Neuronal stem cell (in vitro differentiated cells): ENCODE measurements at regions not wholly inside any gene's neighbourhood (a gene's known extent, or its start where the extent isn't known, plus 50 kb on each side); places are given as distances from the start of the nearest gene placed in this dataset.
A peak's percentile ranks its signal among the peaks of the same experiment; 100 is the strongest.
"Not testable (repeated sequence)": the region's sequence is repeated elsewhere in the genome, so short reads cannot be mapped to it uniquely, and the experiment has no call there.

Experiments
- DNase-seq: peaks from one replicate; pipeline ENCODE4 v3.0.0-alpha.2; 2013; ENCODE audit warnings: low spot score
- H2AFZ ChIP-seq: one replicate; pipeline ENCODE4 v1.6.1; 2013; ENCODE audit warnings: mild to moderate bottlenecking, low read length, inconsistent platforms
- H2AK5ac ChIP-seq: 2 replicates; pipeline ENCODE4 v1.6.1; 2013; ENCODE audit warnings: low read depth, mild to moderate bottlenecking, inconsistent platforms, low read length, moderate library complexity, mixed read lengths
- H2BK120ac ChIP-seq: 2 replicates; pipeline ENCODE4 v1.6.1; 2013; ENCODE audit warnings: low read depth, mild to moderate bottlenecking, inconsistent platforms, low read length, moderate library complexity, mixed read lengths
- H2BK12ac ChIP-seq: one replicate; pipeline ENCODE4 v1.6.1; 2013; ENCODE audit warnings: low read length, inconsistent platforms
- H2BK15ac ChIP-seq: 2 replicates; pipeline ENCODE4 v1.6.1; 2013; ENCODE audit warnings: mild to moderate bottlenecking, low read length, inconsistent platforms, mixed read lengths
- H2BK5ac ChIP-seq: one replicate; pipeline ENCODE4 v1.6.1; 2013; ENCODE audit warnings: inconsistent platforms, mild to moderate bottlenecking, low read length, moderate library complexity
- H3K14ac ChIP-seq: one replicate; pipeline ENCODE4 v1.6.1; 2013; ENCODE audit warnings: low read length, inconsistent platforms
- H3K18ac ChIP-seq: 2 replicates; pipeline ENCODE4 v1.6.1; 2013; ENCODE audit warnings: low read length, inconsistent platforms
- H3K23ac ChIP-seq: 2 replicates; pipeline ENCODE4 v1.6.1; 2013; ENCODE audit warnings: low read depth, mild to moderate bottlenecking, mixed read lengths, low read length, inconsistent platforms; ENCODE audit not compliant: poor library complexity
- H3K27ac ChIP-seq: replicated peaks from 3 replicates; pipeline ENCODE4 v1.5.1; 2013; ENCODE audit warnings: low read length, inconsistent platforms
- H3K27me3 ChIP-seq, 3 experiments: 2 replicates each; pipeline ENCODE4 v1.6.1; 2013; ENCODE audit warnings: low read length in 3 of 3, mild to moderate bottlenecking in 2 of 3, inconsistent platforms in 1 of 3, low read depth in 1 of 3, mixed read lengths in 1 of 3, moderate library complexity in 1 of 3; ENCODE audit not compliant: control insufficient read depth in 3 of 3, insufficient read depth in 3 of 3
- H3K36me3 ChIP-seq, 2 donors: replicated peaks in 1 of 2; 2 replicates each; pipeline ENCODE4 v1.6.1; 2013; ENCODE audit warnings: low read length in 2 of 2; ENCODE audit not compliant: control insufficient read depth in 2 of 2, insufficient read depth in 2 of 2
- H3K4ac ChIP-seq: 2 replicates; pipeline ENCODE4 v1.6.1; 2013; ENCODE audit warnings: inconsistent platforms, mild to moderate bottlenecking, low read length, moderate library complexity
- H3K4me1 ChIP-seq, 2 donors: 1 replicate in 1 of 2; 2 replicates in 1 of 2; pipeline ENCODE4 v1.6.1; 2013; ENCODE audit warnings: low read length in 2 of 2, low read depth in 1 of 2; ENCODE audit not compliant: control insufficient read depth in 2 of 2, insufficient read depth in 1 of 2
- H3K4me2 ChIP-seq: one replicate; pipeline ENCODE4 v1.6.1; 2013; ENCODE audit warnings: mild to moderate bottlenecking, low read length, inconsistent platforms; ENCODE audit not compliant: insufficient read depth, poor library complexity, severe bottlenecking
- H3K4me3 ChIP-seq, 2 donors: 2 replicates each; pipeline ENCODE4 v1.5.1; 2013; ENCODE audit warnings: low read length in 2 of 2, mild to moderate bottlenecking in 2 of 2, inconsistent platforms in 1 of 2, moderate library complexity in 1 of 2
- H3K79me1 ChIP-seq: one replicate; pipeline ENCODE4 v1.6.1; 2013; ENCODE audit warnings: low read depth, mild to moderate bottlenecking, inconsistent platforms, low read length, moderate library complexity
- H3K9ac ChIP-seq: one replicate; pipeline ENCODE4 v1.6.1; 2013; ENCODE audit warnings: mild to moderate bottlenecking, low read depth, low read length, inconsistent platforms; ENCODE audit not compliant: poor library complexity
- H3K9me3 ChIP-seq, 2 donors: replicated peaks in 1 of 2; 2 replicates each; pipeline versions ENCODE3 to v1.6.1; 2013; ENCODE audit warnings: low read length in 2 of 2, mild to moderate bottlenecking in 2 of 2, inconsistent platforms in 1 of 2, low read depth in 1 of 2, mixed read lengths in 1 of 2, moderate library complexity in 1 of 2; ENCODE audit not compliant: control insufficient read depth in 2 of 2, insufficient read depth in 1 of 2
- H4K8ac ChIP-seq: one replicate; pipeline ENCODE4 v1.6.1; 2013; ENCODE audit warnings: low read depth, mild to moderate bottlenecking, inconsistent platforms, low read length, moderate library complexity
- H4K91ac ChIP-seq: one replicate; pipeline ENCODE4 v1.6.1; 2013; ENCODE audit warnings: low read length, low read depth, mild to moderate bottlenecking, inconsistent platforms; ENCODE audit not compliant: poor library complexity
- WGBS, 2 donors: extraction: QIAGEN DNeasy Blood & Tissue Kit; methylation state at CpG; one replicate each; pipeline ENCODE4 v1.1.7; 2013; ENCODE audit warnings: missing lambda C conversion rate in 2 of 2, mixed read lengths in 1 of 2; ENCODE audit not compliant: insufficient read length in 2 of 2, insufficient replicate concordance in 1 of 2; ENCODE audit errors: extremely low coverage in 2 of 2; 5-methylcytosine and 5-hydroxymethylcytosine counted together

GRCh38 chr1:228796945-228797344 lies 61.7 kb downstream of the RHOU start:
- H4K91ac ChIP-seq, H3K27me3 ChIP-seq, H3K4ac ChIP-seq, H3K18ac ChIP-seq, H2BK120ac ChIP-seq, H3K14ac ChIP-seq, H2BK15ac ChIP-seq, H3K4me1 ChIP-seq, H3K9me3 ChIP-seq, H2AK5ac ChIP-seq, H3K4me2 ChIP-seq, H2BK5ac ChIP-seq, H4K8ac ChIP-seq, H3K23ac ChIP-seq, DNase-seq, H3K36me3 ChIP-seq, H2BK12ac ChIP-seq, H3K79me1 ChIP-seq, H3K4me3 ChIP-seq, H3K9ac ChIP-seq, H3K27ac ChIP-seq, H2AFZ ChIP-seq: not testable (repeated sequence)
- WGBS, 2 donors, result no CpG with 5 or more reads among the region's 7 CpGs

GRCh38 chr1:228798035-228798434 lies 62.8 kb downstream of the RHOU start:
- no CpG with 5 or more reads among the region's 2 CpGs for WGBS, 2 donors

GRCh38 chr1:228798548-228798947 lies 63.3 kb downstream of the RHOU start:
- Histone ChIP-seq H2BK5ac (no peak overlapping the region), H2BK12ac (no peak overlapping the region)
- WGBS, 2 donors, result 100% methylated on average over 1 of the region's 5 CpGs; no CpG with 5 or more reads in 1 of the 2 donors

More at GRCh38 chr1:228798035-228798434, 62.8 kb downstream of the RHOU start:
- H3K9ac ChIP-seq, result no peak overlapping the region
- no peak overlapping the region for H4K91ac ChIP-seq
- no peak overlapping the region for H3K23ac ChIP-seq
- H3K9me3 ChIP-seq, result no peaks in the 10 kb centered on the region
- peaks cover 0 to 9% of the 10 kb centered on the region in 2 donors for H3K4me1 ChIP-seq
- H2AK5ac ChIP-seq, result no peak overlapping the region
- H3K18ac ChIP-seq, result peak overlapping the region; percentile 74
- no peak overlapping the region for H4K8ac ChIP-seq
- no peak overlapping the region for H2BK15ac ChIP-seq
- H3K4me3 ChIP-seq, result no peak overlapping the region
- no peak overlapping the region for H2AFZ ChIP-seq
- no peak overlapping the region for H3K4ac ChIP-seq
- H3K4me2 ChIP-seq, result no peak overlapping the region
- no peaks in the 10 kb centered on the region for H3K36me3 ChIP-seq
- H3K27me3 ChIP-seq, result no peaks in the 10 kb centered on the region
- no peak overlapping the region for H3K27ac ChIP-seq
- no peak overlapping the region for H3K14ac ChIP-seq
- H2BK12ac ChIP-seq, result no peak overlapping the region
- H2BK120ac ChIP-seq, result no peak overlapping the region
- no peaks in the 10 kb centered on the region for H3K79me1 ChIP-seq
- no peak for DNase-seq
- no peak overlapping the region for H2BK5ac ChIP-seq

GRCh38 chr1:228799924-228800323 lies 64.6 kb downstream of the RHOU start:
- Histone ChIP-seq H3K27me3 (no peaks in the 10 kb centered on the region), H3K9ac (no peak overlapping the region), H2AFZ (no peak overlapping the region), H3K4me2 (no peak overlapping the region), H2BK5ac (no peak overlapping the region), H2AK5ac (no peak overlapping the region), H3K36me3 (no peaks in the 10 kb centered on the region), H4K8ac (no peak overlapping the region), H3K9me3 (no peaks in the 10 kb centered on the region), H3K14ac (no peak overlapping the region), H3K18ac (no peak overlapping the region), H4K91ac (no peak overlapping the region), H2BK15ac (no peak overlapping the region), H2BK12ac (no peak overlapping the region), H2BK120ac (no peak overlapping the region), H3K79me1 (no peaks in the 10 kb centered on the region), H3K4me3 (no peak overlapping the region), H3K4ac (no peak overlapping the region), H3K27ac (no peak overlapping the region), H3K4me1 (peaks cover 0 to 9% of the 10 kb centered on the region in 2 donors), H3K23ac (no peak overlapping the region)
- DNase-seq, result no peak
- no CpG with 5 or more reads among the region's 3 CpGs for whole genome bisulfite sequencing, 2 donors

More at GRCh38 chr1:228798548-228798947, 63.3 kb downstream of the RHOU start:
- Histone ChIP-seq H3K9me3 (no peaks in the 10 kb centered on the region), H3K4ac (no peak overlapping the region), H3K4me2 (no peak overlapping the region), H4K8ac (no peak overlapping the region), H3K18ac (peak overlapping the region; percentile 85), H2BK120ac (no peak overlapping the region), H3K36me3 (no peaks in the 10 kb centered on the region), H3K27ac (no peak overlapping the region), H3K14ac (no peak overlapping the region), H4K91ac (no peak overlapping the region), H3K23ac (peak overlapping the region; percentile 15), H3K79me1 (no peaks in the 10 kb centered on the region), H2AFZ (no peak overlapping the region), H2BK15ac (no peak overlapping the region), H2AK5ac (no peak overlapping the region), H3K27me3 (no peaks in the 10 kb centered on the region), H3K4me3 (no peak overlapping the region), H3K9ac (no peak overlapping the region), H3K4me1 (peaks cover 0 to 9% of the 10 kb centered on the region in 2 donors)
- DNase-seq, result no peak
